GM19351 (cell line): ENCODE measurements at regions not wholly inside any gene's neighbourhood (a gene's known extent, or its start where the extent isn't known, plus 50 kb on each side); places are given as distances from the start of the nearest gene placed in this dataset.

Experiments
- ATAC-seq: cut with Tn5 transposase; IDR thresholded peaks from one replicate; pipeline ENCODE4 v1.9.1; 2021; ENCODE audit warnings: mild to moderate bottlenecking, moderate library complexity; ENCODE audit not compliant: unreplicated experiment

GRCh38 chr3:31408720-31409119 is 124.0 kb upstream of the STT3B start:
- ATAC-seq = no peak

DNA sequence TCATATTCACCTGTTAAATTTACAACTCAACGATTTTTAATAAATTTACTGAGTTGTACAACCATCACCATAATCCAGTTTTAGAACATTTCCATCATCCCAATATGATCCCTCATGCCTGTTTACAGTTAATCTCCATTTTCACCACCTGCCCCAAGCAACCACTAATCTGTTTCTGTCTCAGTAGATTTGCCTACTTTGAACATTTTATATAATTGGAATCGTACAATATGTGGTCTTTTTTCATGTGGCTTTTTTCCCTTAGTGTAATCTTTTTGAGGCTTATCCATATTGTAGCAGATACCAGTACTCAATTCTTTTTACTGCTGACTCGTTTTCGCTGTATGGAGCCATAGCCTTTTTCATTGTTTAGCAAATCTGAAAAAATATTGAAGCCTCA is 123.3 kb upstream of the STT3B start:
- no peak for ATAC-seq

GRCh38 chr3:31409866-31410265 is 122.9 kb upstream of the STT3B start:
- no peak for ATAC-seq

- no peak for ATAC-seq
These were observed 122.3 kb upstream of the STT3B start for GRCh38 chr3:31410411-31410810.

DNA sequence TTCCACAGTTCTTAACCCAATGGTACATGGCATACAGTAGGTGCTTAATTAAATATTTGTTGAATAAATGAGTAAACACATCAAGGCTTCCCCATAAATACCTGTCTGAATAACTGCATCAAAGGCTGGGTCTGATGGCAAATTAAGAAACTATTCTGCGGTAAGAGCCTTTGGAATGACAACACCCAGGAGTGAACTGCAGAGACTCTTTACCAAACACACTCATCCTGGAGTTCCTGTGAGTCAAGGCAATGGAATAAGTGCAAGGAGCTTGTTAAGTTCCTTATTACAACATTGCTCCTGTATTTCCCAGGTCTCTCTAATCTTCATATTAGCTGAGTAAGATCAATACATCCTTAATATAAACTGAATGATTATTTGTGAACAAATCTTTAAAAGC is 119.9 kb upstream of the STT3B start:
- no peak for ATAC-seq

DNA sequence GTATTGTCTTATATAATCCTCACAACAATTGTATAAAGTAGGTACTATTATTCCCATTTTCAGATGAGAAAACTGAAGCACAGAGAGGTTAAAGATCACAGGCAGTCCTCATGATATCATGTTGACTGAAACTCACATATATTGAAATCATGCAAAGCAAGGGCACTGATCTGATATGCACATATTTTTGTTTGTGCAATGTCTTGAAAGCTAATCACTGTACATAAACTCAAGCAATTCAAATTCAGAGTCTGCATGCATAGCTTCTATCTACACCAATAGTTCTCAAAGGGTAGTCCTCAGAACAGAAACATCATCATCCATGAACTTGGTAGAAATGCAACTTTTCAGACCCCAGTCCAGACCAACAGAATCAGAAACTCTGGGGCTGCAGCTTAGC is 119.2 kb upstream of the STT3B start:
- ATAC-seq = no peak

- no peak for ATAC-seq
These were observed 115.7 kb upstream of the STT3B start for GRCh38 chr3:31416980-31417379.

GRCh38 chr3:31417486-31417885 is 115.2 kb upstream of the STT3B start:
- no peak for ATAC-seq

DNA sequence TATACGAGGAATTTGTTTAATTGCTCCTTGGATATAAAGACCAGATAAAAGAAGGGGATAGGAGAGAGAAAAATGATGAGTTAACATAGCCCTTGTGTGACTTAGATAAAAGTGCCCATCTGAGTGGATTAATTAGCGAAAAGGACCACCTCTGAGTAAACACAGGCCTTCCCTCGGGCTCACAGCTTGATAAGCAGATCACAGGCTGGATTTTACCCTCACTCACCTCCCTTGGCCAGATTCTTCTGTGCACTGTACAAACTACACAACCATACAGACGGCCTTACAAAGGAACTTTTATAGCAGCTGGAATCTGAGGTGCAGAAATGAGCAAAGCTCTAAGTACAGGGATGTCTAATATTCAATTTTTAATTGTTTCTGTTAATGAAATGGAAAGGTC is 112.4 kb upstream of the STT3B start:
- ATAC-seq = no peak

- peak; percentile 78 for ATAC-seq
These were observed 111.2 kb upstream of the STT3B start for GRCh38 chr3:31421314-31422048.

DNA sequence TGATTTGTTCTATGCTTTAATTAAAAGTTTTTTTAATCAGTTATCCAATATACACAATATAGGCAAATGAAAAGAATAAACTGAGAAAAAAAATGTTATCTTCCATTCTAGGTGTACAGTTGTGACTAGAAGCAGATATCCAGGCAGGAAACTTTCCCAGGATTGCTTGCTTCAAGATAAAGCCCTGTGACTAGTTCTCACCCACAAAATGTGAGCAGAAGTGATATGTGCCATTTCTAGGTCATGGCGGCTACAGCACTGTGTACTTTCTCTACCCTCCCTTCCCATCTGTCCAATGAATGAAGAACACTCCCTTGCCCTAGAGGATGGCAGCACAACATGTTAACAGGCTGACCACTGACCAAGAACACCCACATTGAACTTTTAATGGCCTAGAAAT is 110.5 kb upstream of the STT3B start:
- no peak for ATAC-seq

GRCh38 chr3:31423482-31423881 is 109.2 kb upstream of the STT3B start:
- no peak for ATAC-seq

GRCh38 chr3:31425401-31425800 is 107.3 kb upstream of the STT3B start:
- no peak for ATAC-seq

- no peak for ATAC-seq
These were observed 105.1 kb upstream of the STT3B start for GRCh38 chr3:31427623-31428022.

DNA sequence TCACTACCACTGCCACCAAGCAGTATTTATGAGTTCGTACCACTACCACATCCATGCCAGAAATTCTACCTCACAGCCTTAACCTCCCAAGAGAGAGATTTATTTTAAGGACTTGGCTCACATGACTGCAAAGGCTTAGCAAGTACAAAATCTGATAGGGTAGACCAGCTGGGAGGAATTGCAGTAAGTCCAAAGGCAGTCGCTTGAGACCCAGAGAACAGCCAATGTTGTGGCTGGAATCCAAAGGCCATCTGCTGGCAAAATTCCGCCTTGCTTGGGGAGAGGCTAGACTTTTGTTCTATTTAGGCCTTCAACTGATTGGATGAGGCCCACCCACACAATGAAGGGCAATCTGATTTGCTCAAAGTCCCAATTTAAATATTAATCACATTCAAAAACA is 101.4 kb upstream of the STT3B start:
- no peak for ATAC-seq

GRCh38 chr3:31432897-31433678 is 99.6 kb upstream of the STT3B start:
- ATAC-seq = no peak

GRCh38 chr3:31433679-31433992 is 99.1 kb upstream of the STT3B start:
- ATAC-seq = peak; percentile 82

DNA sequence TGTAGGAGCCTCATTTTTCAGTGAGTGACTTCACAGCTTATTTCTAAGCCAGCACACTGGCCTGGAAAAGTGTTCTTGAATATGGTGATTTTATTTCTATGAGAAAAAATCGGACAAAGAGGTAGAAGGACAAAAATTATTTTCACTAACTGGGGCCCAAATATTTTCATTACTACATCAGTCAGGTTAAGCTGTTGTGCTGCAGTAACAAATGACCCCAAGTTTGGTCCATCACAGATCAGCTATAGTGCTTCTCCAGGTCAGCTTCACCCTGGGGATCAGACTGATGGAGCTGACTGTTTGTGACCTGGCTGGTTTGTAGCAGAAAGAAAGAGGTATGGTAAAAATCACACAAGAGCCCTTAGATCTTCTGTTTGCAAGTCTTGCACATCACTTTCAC is 97.9 kb upstream of the STT3B start:
- ATAC-seq = no peak

- ATAC-seq = no peak
These were observed 95.9 kb upstream of the STT3B start for GRCh38 chr3:31436830-31437229.

DNA sequence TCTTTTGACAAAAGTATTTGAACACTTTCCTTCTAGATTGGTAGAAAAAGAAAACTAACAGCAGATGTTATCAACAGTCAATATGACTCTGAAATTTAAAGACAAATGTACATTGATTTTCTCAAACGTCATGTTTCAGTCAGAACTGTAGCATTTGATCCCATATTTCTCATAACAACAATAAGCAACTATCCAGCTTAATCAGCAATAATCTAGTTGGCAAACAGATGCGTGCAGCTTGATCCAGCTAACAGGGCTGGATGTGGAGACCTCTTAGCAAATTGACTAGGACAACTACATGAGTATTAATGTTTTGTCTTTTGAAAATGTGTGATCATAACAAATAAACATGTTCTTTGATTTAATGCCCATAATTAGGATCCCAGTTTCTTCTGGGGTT is 94.0 kb upstream of the STT3B start:
- no peak for ATAC-seq

DNA sequence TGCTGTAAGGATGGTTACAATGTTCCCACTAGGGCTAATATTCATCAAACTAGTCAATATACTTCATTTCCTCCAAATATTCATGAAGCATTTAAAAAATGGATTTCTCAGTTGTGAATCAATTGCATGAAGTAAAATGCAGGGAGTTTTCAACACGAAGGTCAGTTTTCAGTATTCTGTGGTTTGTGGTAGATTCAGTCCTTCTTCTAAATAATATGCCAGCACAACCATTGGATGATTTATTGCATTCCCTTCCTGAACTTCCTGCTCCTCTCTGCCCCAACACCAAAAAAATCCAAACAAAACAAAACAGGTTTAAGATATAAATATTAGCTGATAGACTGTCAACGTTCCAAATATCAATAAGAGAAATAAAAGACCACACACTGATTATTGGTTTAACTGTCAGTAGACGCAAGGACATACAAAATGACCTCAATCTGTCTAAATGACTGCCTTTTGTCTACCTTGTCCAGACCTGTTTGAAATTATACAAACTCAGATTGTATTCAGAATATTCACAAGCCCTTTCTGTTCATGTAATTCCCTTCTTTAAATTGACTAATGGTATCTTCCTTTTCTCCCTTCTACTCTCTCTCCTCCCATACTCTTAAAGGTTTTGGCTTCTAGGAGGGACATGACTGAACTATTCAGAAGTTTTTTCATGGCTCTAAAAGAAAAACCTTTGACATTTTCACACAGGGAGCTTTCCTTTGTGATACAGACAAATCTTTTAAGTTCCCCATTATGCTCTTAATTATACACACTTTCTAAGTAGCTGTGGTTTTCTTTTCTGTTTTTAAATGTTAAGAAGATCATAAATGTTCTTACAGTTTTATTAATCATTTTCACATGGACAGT is 92.6 kb upstream of the STT3B start:
- no peak for ATAC-seq

- no peak for ATAC-seq
These were observed 91.8 kb upstream of the STT3B start for GRCh38 chr3:31440878-31441277.
